ENCODE measurements at regions not wholly inside any gene's neighbourhood (a gene's known extent, or its start where the extent isn't known, plus 50 kb on each side); places are given as distances from the start of the nearest gene placed in this dataset.

GRCh38 chr14:38108681-38109080 lies 99.0 kb upstream of the SSTR1 start:
- no peak for TF ChIP-seq POLR2A (IDR thresholded peaks at IDR 0.05)
- TF ChIP-seq CTCF (IDR thresholded peaks at IDR 0.05), result no peak
